HCT116 (cell line): ENCODE measurements at regions not wholly inside any gene's neighbourhood (a gene's known extent, or its start where the extent isn't known, plus 50 kb on each side); places are given as distances from the start of the nearest gene placed in this dataset.

Source experiments
- ATAC-seq: fragments of 200-7000 bp; cut with Tn5 transposase; 2 replicates; pipeline ENCODE4 v1.9.1; 2020; ENCODE audit warnings: mild to moderate bottlenecking, moderate library complexity
- BruUV-seq: library from RNA; stranded (reverse); fragments of 400-500 nt; replicated peaks from 2 replicates; lab custom pipeline; 2021; lab: Mats Ljungman, UMichigan
- CTCF ChIA-PET: fragments of 300-600 bp; sonication (Branson Sonifier 250); formaldehyde crosslinking; loops from one replicate; lab custom pipeline; 2021; ENCODE audit warnings: antibody characterized with exemption; lab: Charles Lee
- POLR2A ChIA-PET: fragments of 300-600, 350-600 bp; sonication (Branson Sonifier 250); formaldehyde crosslinking; loops from one replicate; lab custom pipeline; 2021; ENCODE audit warnings: antibody characterized with exemption; lab: Charles Lee
- RAD21 ChIA-PET, 2 experiments: fragments of 300-600 bp; sonication (Branson Sonifier 250); formaldehyde crosslinking; loops; one replicate each; lab custom pipeline; 2023; ENCODE audit warnings: low total read pairs in 2 of 2; ENCODE audit not compliant: uncharacterized antibody in 2 of 2, unreplicated experiment in 2 of 2, low non-redundant PET in 1 of 2; lab: Charles Lee
- DNase-seq: peaks from one replicate; pipeline ENCODE4 v3.0.0-alpha.2; 2010; ENCODE audit warnings: low read depth, low spot score
- H2AFZ ChIP-seq: fragments of 200-600 bp; shearing (Covaris generic), sonication (generic); 2 replicates; pipeline ENCODE4 v1.6.1; 2017; ENCODE audit warnings: low read depth, mixed run types, mixed read lengths, antibody characterized with exemption, low read length; ENCODE audit not compliant: poor library complexity, severe bottlenecking
- H3K27ac ChIP-seq: 2 replicates; pipeline ENCODE4 v1.5.1; 2012; ENCODE audit warnings: low read depth, low read length
- H3K27me3 ChIP-seq: fragments of 200-600 bp; sonication (generic); 2 replicates; pipeline ENCODE4 v1.6.1; 2016; ENCODE audit warnings: mixed run types, low read length, mixed read lengths; ENCODE audit not compliant: insufficient read depth
- H3K36me3 ChIP-seq, 2 experiments: fragments of 200-500 bp in 1 of 2; fragments of 200-600 bp in 1 of 2; sonication (Bioruptor generic) in 1 of 2; sonication (generic) in 1 of 2; 2 replicates each; pipeline versions ENCODE4 v1.5.1 to v1.6.1; 2014 to 2016; ENCODE audit warnings: low read length in 2 of 2, inconsistent platforms in 1 of 2, mixed read lengths in 1 of 2, mixed run types in 1 of 2; ENCODE audit not compliant: insufficient read depth in 2 of 2, control insufficient read depth in 1 of 2
- H3K4me1 ChIP-seq, 2 experiments: fragments of 200-600 bp in 1 of 2; sonication (generic) in 1 of 2; 2 replicates each; pipeline versions ENCODE4 v1.5.1 to v1.6.1; 2012 to 2017; ENCODE audit warnings: low read length in 2 of 2, inconsistent platforms in 1 of 2, mild to moderate bottlenecking in 1 of 2, mixed read lengths in 1 of 2, mixed run types in 1 of 2, moderate library complexity in 1 of 2; ENCODE audit not compliant: insufficient read depth in 2 of 2, control insufficient read depth in 1 of 2
- H3K4me2 ChIP-seq: fragments of 200-600 bp; sonication (generic); 2 replicates; pipeline ENCODE4 v1.6.1; 2017; ENCODE audit warnings: mixed run types, low read length, mixed read lengths
- H3K4me3 ChIP-seq, 2 experiments: fragments of 200-600 bp in 1 of 2; sonication (generic) in 1 of 2; replicated peaks in 1 of 2; 2 replicates each; pipeline ENCODE4 v1.5.1; 2011 to 2016; ENCODE audit warnings: low read length in 2 of 2, control low read depth in 1 of 2, low read depth in 1 of 2, mild to moderate bottlenecking in 1 of 2, mixed read lengths in 1 of 2, mixed run types in 1 of 2
- H3K79me2 ChIP-seq: fragments of 200-600 bp; sonication (generic); 2 replicates; pipeline ENCODE4 v1.6.1; 2017; ENCODE audit warnings: mild to moderate bottlenecking, mixed run types, low read length, moderate library complexity, mixed read lengths; ENCODE audit not compliant: insufficient read depth
- H3K9ac ChIP-seq: fragments of 200-600 bp; sonication (generic); 2 replicates; pipeline ENCODE4 v1.6.1; 2016; ENCODE audit warnings: low read length, mixed read lengths
- H3K9me2 ChIP-seq: fragments of 200-600 bp; sonication (generic), shearing (Covaris generic); 2 replicates; pipeline ENCODE4 v1.6.1; 2017; ENCODE audit warnings: mixed run types, mild to moderate bottlenecking, moderate library complexity; ENCODE audit not compliant: insufficient read depth
- H3K9me3 ChIP-seq, 2 experiments: fragments of 200-500 bp in 1 of 2; fragments of 200-600 bp in 1 of 2; sonication (Bioruptor generic) in 1 of 2; sonication (generic) in 1 of 2; 2 replicates each; pipeline ENCODE4 v1.6.1; 2014 to 2017; ENCODE audit warnings: low read length in 2 of 2, mixed read lengths in 2 of 2, inconsistent platforms in 1 of 2, low read depth in 1 of 2, mild to moderate bottlenecking in 1 of 2, mixed run types in 1 of 2, moderate library complexity in 1 of 2; ENCODE audit not compliant: control insufficient read depth in 1 of 2, insufficient read depth in 1 of 2
- H4K20me1 ChIP-seq: fragments of 200-600 bp; sonication (generic), shearing (Covaris generic); 2 replicates; pipeline ENCODE4 v1.6.1; 2017; ENCODE audit warnings: mixed run types, mild to moderate bottlenecking, moderate library complexity; ENCODE audit not compliant: insufficient read depth
- CBX3 ChIP-seq: IDR thresholded peaks from 2 replicates; pipeline ENCODE4 v1.6.1; 2012; ENCODE audit warnings: low read depth
- CEBPB ChIP-seq: IDR thresholded peaks from 2 replicates; pipeline ENCODE4 v1.6.1; 2012; ENCODE audit warnings: low read depth
- EGR1 ChIP-seq: IDR thresholded peaks from 2 replicates; pipeline ENCODE4 v1.6.1; 2012; ENCODE audit warnings: low read depth
- ELF1 ChIP-seq: IDR thresholded peaks from 2 replicates; pipeline ENCODE4 v1.6.1; 2012; ENCODE audit warnings: low read depth, borderline replicate concordance
- EZH2phosphoT487 ChIP-seq: fragments of 200-600 bp; IDR thresholded peaks from 2 replicates; pipeline ENCODE4 v1.6.1; 2018; ENCODE audit warnings: antibody characterized with exemption, borderline replicate concordance
- FOSL1 ChIP-seq: IDR thresholded peaks from 2 replicates; pipeline ENCODE4 v1.6.1; 2012; ENCODE audit warnings: low read depth
- JUND ChIP-seq: IDR thresholded peaks from 2 replicates; pipeline ENCODE4 v1.6.1; 2012
- MAX ChIP-seq: IDR thresholded peaks from 2 replicates; pipeline ENCODE4 v1.6.1; 2012
- POLR2AphosphoS5 ChIP-seq: IDR thresholded peaks from 2 replicates; pipeline ENCODE4 v1.6.1; 2011; ENCODE audit warnings: mild to moderate bottlenecking, low read depth, low read length, moderate library complexity
- RAD21 ChIP-seq: IDR thresholded peaks from 2 replicates; pipeline ENCODE4 v1.6.1; 2012; ENCODE audit warnings: low read depth, mild to moderate bottlenecking
- SIN3A ChIP-seq: IDR thresholded peaks from 2 replicates; pipeline ENCODE4 v1.6.1; 2012; ENCODE audit warnings: low read depth
- SP1 ChIP-seq: IDR thresholded peaks from 2 replicates; pipeline ENCODE4 v1.6.1; 2012; ENCODE audit warnings: low read depth
- SRF ChIP-seq: IDR thresholded peaks from 2 replicates; pipeline ENCODE4 v1.6.1; 2012; ENCODE audit warnings: low read depth
- intact Hi-C: fragments of 100-400 bp; cut with micrococcal nuclease; formaldehyde crosslinking; loops from 2 replicates; pipeline ENCODE4 v1.10.0; 2022

DNA sequence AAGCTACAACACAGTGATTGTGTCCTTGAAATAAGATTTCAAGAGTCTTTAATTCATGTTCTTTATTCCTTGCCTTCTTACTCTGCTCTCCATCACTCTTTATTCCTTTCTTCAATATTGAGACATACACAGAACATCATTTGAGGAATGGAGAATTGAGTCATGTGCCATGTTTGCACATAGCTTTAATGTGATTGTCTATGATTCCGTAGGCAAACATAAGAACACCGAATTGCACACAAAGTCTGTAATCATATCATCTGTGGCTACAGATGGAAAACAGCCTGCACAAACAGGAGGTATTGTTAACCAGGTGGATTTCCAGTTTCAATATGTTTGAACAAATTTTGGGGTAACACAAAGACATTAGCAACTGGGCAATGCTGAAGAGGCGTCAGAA, 571.6 kb upstream of the GJE1 start:
- H4K20me1 ChIP-seq: no peaks in the 10 kb centered on the region
- DNase-seq (no peak), ATAC-seq (no peak)
- H3K4me3 ChIP-seq: no peak overlapping the region
- no peaks in the 10 kb centered on the region for H3K36me3 ChIP-seq
- no peak overlapping the region for H2AFZ ChIP-seq
- no TSS peak for BruUV-seq
- H3K79me2 ChIP-seq: no peaks in the 10 kb centered on the region
- RAD21 ChIA-PET: no interaction called here
- H3K9ac ChIP-seq: no peak overlapping the region
- no peaks in the 10 kb centered on the region for H3K9me3 ChIP-seq
- TF ChIP-seq EZH2phosphoT487: no peak
- H3K4me1 ChIP-seq: peaks cover 0 to 3% of the 10 kb centered on the region in 2 experiments; a peak in 1 of 4 replicates
- H3K27ac ChIP-seq: no peak overlapping the region
- intact Hi-C loops: loop anchor here (10.0 kb wide), 1 partner anchor 666 kb away; no protein-coding TSS in a partner anchor
- POLR2A ChIA-PET: no interaction called here
- H3K27me3 ChIP-seq: no peaks in the 10 kb centered on the region
- no peak overlapping the region for H3K4me2 ChIP-seq
- CTCF ChIA-PET: interaction anchor here (1.4 kb wide), 1 partner anchor 252 kb away, joined by 3 read pairs; no protein-coding TSS in a partner anchor
- no peaks in the 10 kb centered on the region; the same call in 1 of the 2 replicates for H3K9me2 ChIP-seq

GRCh38 chr6:141552463-141552862, 580.3 kb upstream of the GJE1 start:
- Histone ChIP-seq H4K20me1 (no peaks in the 10 kb centered on the region), H2AFZ (peak overlapping the region; percentile 77), H3K4me2 (peak overlapping the region; percentile 63), H3K4me3 (0 out of 4 replicates have a peak overlapping the region, but pooled peaks of 1 of the 2 experiments have one; percentile 17), H3K9me3 (no peaks in the 10 kb centered on the region; a peak in 1 of 4 replicates), H3K9ac (no peak overlapping the region), H3K9me2 (no peaks in the 10 kb centered on the region; the same call in 1 of the 2 replicates), H3K27ac (peak overlapping the region; percentile 4; the same call in 1 of the 2 replicates), H3K4me1 (peaks cover 10 to 13% of the 10 kb centered on the region in 2 experiments; a peak in 3 of 4 replicates), H3K27me3 (no peaks in the 10 kb centered on the region), H3K36me3 (no peaks in the 10 kb centered on the region; a peak in 1 of 4 replicates), H3K79me2 (no peaks in the 10 kb centered on the region)
- ChIA-PET RAD21 (no interaction called here), POLR2A (no interaction called here), CTCF (no interaction called here)
- intact Hi-C loops: no loop called here
- ATAC-seq (peak; percentile 61), DNase-seq (peak; percentile 77)
- BruUV-seq: no TSS peak
- TF ChIP-seq POLR2AphosphoS5 (peak; percentile 60), JUND (peak; percentile 81), FOSL1 (peak; percentile 81), MAX (no peak), ELF1 (no peak), SRF (peak; percentile 72; the same call in 1 of the 2 replicates), EGR1 (0 out of 2 replicates have a peak, but pooled peaks have one; percentile 24), RAD21 (peak; percentile 23; the same call in 1 of the 2 replicates), SP1 (peak; percentile 86), EZH2phosphoT487 (no peak), CEBPB (peak; percentile 56), CBX3 (peak; percentile 88), SIN3A (peak; percentile 62; the same call in 1 of the 2 replicates)
